ENCODE measurements at regions not wholly inside any gene's neighbourhood (a gene's known extent, or its start where the extent isn't known, plus 50 kb on each side); places are given as distances from the start of the nearest gene placed in this dataset.

GRCh38 chr6:90637320-90637719, 50.4 kb upstream of the MAP3K7 start:
- no peaks in the 10 kb centered on the region for H3K36me3 ChIP-seq (ENCODE audit: control insufficient read depth in 2 of 2, extremely low read depth in 1 of 2, insufficient read depth in 2 of 2, low read length in 2 of 2)
- dilution Hi-C loops (cut with MboI; ENCODE audit: extremely low pct_ligation_motif_present, low sequenced_read_pairs), result no loop called here
- no peaks in the 10 kb centered on the region for H3K79me2 ChIP-seq (ENCODE audit: control insufficient read depth, insufficient read depth, low read length)

More at GRCh38 chr6:90637320-90637719, 50.4 kb upstream of the MAP3K7 start:
- no peak for FAIRE-seq
- Histone ChIP-seq H3K9me3 (ENCODE audit: control insufficient read depth, low read depth, low read length) (peaks cover 1% of the 10 kb centered on the region), H2AFZ (ENCODE audit: control insufficient read depth, low read length) (no peak overlapping the region), H3K9me1 (ENCODE audit: control insufficient read depth, extremely low read depth, insufficient read depth, low read length) (no peaks in the 10 kb centered on the region), H3K27ac (ENCODE audit: control insufficient read depth, insufficient read depth, low read length) (no peak overlapping the region), H3K4me2 (ENCODE audit: control insufficient read depth, extremely low read depth, insufficient read depth, low read depth, low read length) (no peak overlapping the region), H3K4me3 (ENCODE audit: control insufficient read depth in 2 of 3, extremely low read depth in 1 of 3, insufficient read depth in 2 of 3, low read depth in 1 of 3, low read length in 3 of 3) (no peak overlapping the region), H3K9ac (ENCODE audit: control insufficient read depth, extremely low read depth, insufficient read depth, low read length) (no peak overlapping the region), H3K27me3 (ENCODE audit: control insufficient read depth, extremely low read depth, insufficient read depth, low read length) (no peaks in the 10 kb centered on the region), H4K20me1 (ENCODE audit: control insufficient read depth, extremely low read depth, insufficient read depth, low read length) (no peaks in the 10 kb centered on the region), H3K4me1 (ENCODE audit: control insufficient read depth, extremely low read depth, insufficient read depth, low read length) (no peaks in the 10 kb centered on the region)
- TF ChIP-seq CTCF (optimal IDR thresholded peaks at IDR 0.05 in 1 of 3, IDR thresholded peaks at IDR 0.05 in 1 of 3, conservative IDR thresholded peaks at IDR 0.05 in 1 of 3; ENCODE audit: extremely low read depth in 1 of 3, insufficient read depth in 2 of 3, low read length in 3 of 3) (no peak), EZH2 (IDR thresholded peaks at IDR 0.05; ENCODE audit: low read length) (no peak)
- no peak for DNase-seq (ENCODE audit: low read depth, low spot score)

Small RNA genes in the stretch of these regions (small RNA-seq; reads per million reads assigned to genes)
- gene MIR4643 (ENCODE audit: insufficient read length in 3 of 3, low read depth in 3 of 3, low replicate concordance in 1 of 3) (0 reads per million in 3 experiments), gene MTATP6P25 (ENCODE audit: insufficient read length in 3 of 3, low read depth in 3 of 3, low replicate concordance in 1 of 3) (0 reads per million in 3 experiments), gene MTCO1P56 (ENCODE audit: insufficient read length in 3 of 3, low read depth in 3 of 3, low replicate concordance in 1 of 3) (0 reads per million in 3 experiments), gene MTND4LP19 (ENCODE audit: insufficient read length in 3 of 3, low read depth in 3 of 3, low replicate concordance in 1 of 3) (0 reads per million in 3 experiments), gene RF00012 (ENCODE audit: insufficient read length in 3 of 3, low read depth in 3 of 3, low replicate concordance in 1 of 3) (0 reads per million in 3 experiments), gene RN7SL415P (ENCODE audit: insufficient read length in 3 of 3, low read depth in 3 of 3, low replicate concordance in 1 of 3) (0 reads per million in 3 experiments)

All from keratinocyte (primary cell).